ENCODE measurements at regions not wholly inside any gene's neighbourhood (a gene's known extent, or its start where the extent isn't known, plus 50 kb on each side); places are given as distances from the start of the nearest gene placed in this dataset.

DNA sequence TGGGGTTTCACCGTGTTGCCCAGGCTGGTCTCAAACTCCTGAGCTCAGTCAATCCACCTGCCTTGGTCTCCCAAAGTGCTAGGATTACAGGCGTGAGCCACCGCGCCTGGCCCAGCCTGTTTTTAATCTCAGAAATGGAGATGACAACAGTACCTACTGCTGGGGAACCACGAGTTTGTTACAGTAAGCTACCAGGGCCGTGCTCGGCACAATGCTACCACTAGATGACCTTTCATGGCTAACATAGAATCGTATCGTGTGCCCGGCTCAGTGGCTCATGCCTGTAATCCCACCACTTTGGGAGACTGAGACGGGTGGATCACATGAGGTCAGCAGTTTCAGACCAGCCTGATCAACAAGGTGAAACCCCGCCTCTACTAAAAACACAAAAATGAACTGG, 90.8 kb upstream of the SLC34A2 start:
- ATAC-seq (no peak), DNase-seq (no peak)
- Mint-ChIP-seq H3K4me1 (no peaks in the 10 kb centered on the region), H3K27ac (no peak overlapping the region), H3K9me3 (ENCODE audit: low read depth) (no peaks in the 10 kb centered on the region), H3K27me3 (no peaks in the 10 kb centered on the region), H3K36me3 (no peaks in the 10 kb centered on the region), H3K4me3 (no peak overlapping the region)
- CTCF ChIA-PET, result no interaction called here

DNA sequence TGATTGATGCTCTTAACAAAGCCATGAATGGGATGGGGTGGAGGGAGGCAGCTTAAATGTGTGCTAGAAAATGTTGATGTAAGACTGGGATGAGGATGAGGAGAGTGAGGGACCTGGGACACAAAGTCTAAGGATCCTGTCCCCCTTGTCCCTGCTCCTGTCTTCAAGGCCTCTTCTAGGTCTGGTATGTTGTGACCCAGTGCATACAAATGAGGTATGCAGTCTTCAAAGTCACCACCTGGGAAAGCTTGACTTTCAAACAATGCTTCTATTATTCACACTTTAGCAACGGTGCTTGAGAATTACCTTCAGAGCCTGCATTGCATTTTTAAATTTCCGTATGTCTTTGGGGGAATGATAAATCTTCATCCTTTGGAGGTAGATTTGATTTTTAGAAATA, 88.4 kb upstream of the SLC34A2 start:
- no peaks in the 10 kb centered on the region for H3K9me3 Mint-ChIP-seq (ENCODE audit: low read depth)
- no peak overlapping the region for H3K27ac Mint-ChIP-seq
- H3K4me3 Mint-ChIP-seq, result no peak overlapping the region
- H3K27me3 Mint-ChIP-seq, result no peaks in the 10 kb centered on the region
- no peak for DNase-seq
- H3K36me3 Mint-ChIP-seq, result no peaks in the 10 kb centered on the region
- CTCF ChIA-PET, result interaction anchor here (1.3 kb wide), 1 partner anchor 127 kb away, joined by 3 read pairs; no protein-coding TSS in a partner anchor
- no peaks in the 10 kb centered on the region for H3K4me1 Mint-ChIP-seq
- ATAC-seq, result no peak

DNA sequence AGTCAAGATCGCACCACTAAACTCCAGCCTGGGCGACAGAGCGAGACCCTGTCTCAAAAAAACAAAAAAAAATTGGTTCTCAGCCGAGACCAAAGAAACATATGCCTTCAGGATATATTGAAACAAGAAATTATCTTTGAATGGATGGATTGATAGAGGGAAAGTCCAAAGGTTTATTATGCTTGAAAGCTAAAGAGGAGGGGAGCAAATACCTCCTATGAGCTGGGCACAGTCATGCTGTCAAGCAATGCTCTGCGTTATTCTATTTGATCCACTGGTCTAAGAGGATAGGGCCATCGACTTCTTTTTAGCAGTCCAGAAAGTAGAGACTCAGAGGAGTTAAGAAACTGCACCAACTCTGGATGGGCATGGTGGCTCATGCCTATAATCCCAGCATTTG, 85.9 kb upstream of the SLC34A2 start:
- Mint-ChIP-seq H3K36me3 (no peaks in the 10 kb centered on the region), H3K4me3 (no peak overlapping the region), H3K9me3 (ENCODE audit: low read depth) (no peaks in the 10 kb centered on the region), H3K27me3 (no peaks in the 10 kb centered on the region), H3K4me1 (no peaks in the 10 kb centered on the region), H3K27ac (no peak overlapping the region)
- ATAC-seq, result no peak
- DNase-seq, result no peak
- CTCF ChIA-PET, result interaction anchor here (0.7 kb wide), 1 partner anchor 39 kb away, joined by 3 read pairs; no protein-coding TSS in a partner anchor

DNA sequence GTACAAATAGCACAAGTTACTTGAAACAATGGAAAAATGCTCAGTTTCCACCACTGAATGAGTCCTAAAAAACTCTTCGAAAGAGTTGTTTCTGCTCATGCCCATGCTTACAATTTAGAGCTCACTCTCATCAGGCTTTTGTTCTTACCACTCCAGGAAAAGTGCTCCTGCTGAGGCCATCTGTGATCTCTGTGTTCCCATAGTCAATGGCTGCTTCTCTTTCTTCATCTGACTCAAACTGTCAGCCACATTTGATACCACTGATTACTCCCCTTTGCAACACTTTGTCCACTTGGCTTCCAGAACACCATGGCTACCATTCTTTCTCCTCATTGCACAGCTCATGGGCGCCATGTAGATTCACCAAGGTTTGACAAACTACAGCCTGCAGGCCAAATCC, 80.0 kb upstream of the SLC34A2 start:
- ATAC-seq (no peak), DNase-seq (no peak)
- Mint-ChIP-seq H3K4me1 (no peaks in the 10 kb centered on the region), H3K36me3 (no peaks in the 10 kb centered on the region), H3K27me3 (no peaks in the 10 kb centered on the region), H3K9me3 (ENCODE audit: low read depth) (no peaks in the 10 kb centered on the region), H3K4me3 (no peak overlapping the region), H3K27ac (no peak overlapping the region)
- CTCF ChIA-PET, result interaction anchor here (1.6 kb wide), 1 partner anchor 74 kb away, joined by 3 read pairs; no protein-coding TSS in a partner anchor

DNA sequence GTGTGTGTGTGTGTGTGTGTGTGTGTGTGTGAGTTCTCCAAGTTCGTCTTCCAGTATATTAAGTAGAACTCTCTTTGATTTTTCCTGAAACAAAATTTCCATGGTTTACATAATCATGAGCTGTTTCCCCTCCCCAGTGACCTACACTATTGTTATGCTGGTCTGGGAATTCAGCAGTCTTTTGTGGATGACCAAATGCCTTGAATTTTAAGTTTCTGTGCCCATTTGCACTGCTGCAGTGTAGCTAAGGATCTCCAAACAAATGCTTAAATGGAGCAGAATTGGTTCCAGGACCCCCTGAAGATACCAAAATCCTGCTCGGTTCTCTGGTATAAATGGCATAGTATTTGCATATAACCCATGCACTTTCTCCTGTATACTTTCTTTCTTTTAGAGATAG, 77.2 kb upstream of the SLC34A2 start:
- DNase-seq, result no peak
- H3K36me3 Mint-ChIP-seq, result no peaks in the 10 kb centered on the region
- ATAC-seq, result no peak
- H3K27me3 Mint-ChIP-seq, result no peaks in the 10 kb centered on the region
- H3K9me3 Mint-ChIP-seq (ENCODE audit: low read depth), result no peaks in the 10 kb centered on the region
- H3K4me3 Mint-ChIP-seq, result no peak overlapping the region
- H3K4me1 Mint-ChIP-seq, result no peaks in the 10 kb centered on the region
- CTCF ChIA-PET, result no interaction called here
- no peak overlapping the region for H3K27ac Mint-ChIP-seq

DNA sequence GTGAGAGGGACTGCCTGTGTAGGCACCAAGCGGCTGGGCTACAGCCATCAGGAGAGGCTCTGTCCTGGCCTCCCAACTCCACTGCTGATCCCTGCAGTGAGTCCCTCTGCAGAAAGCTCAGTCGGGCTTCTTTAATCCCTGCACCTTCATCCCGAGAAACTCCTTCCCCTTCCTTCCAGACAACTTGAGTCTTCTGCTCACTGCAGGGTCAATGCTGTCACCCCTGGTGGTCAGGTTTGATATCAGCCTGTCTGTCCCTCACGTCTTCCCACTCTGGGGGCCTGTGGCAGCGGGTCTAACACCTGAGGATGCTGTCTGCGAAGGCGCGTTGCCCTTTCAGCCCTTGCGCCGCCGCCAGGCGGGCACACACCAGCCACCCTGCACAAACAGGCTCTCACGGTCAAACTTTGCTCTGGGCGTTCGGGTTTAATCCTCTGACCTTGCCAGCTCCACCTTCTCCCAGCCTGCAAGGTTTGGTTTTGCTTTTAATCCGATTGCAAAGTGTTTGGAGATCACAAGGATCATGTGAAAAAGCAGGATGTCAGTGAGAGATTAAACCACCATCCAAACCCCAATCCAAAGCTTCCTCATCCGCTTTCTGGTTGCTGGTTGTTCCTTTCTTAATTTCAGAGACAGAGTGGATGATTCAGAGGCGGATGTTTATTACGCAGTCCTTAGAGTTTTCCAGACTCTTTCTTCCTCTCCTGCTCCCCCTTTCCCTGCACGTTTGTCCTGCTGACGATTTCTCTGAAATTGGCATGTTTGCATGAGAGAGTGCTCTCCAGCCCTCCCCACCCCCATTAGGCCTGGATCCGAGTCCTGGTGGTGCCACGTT, 74.8 kb upstream of the SLC34A2 start:
- H3K4me3 Mint-ChIP-seq, result no peak overlapping the region
- ATAC-seq (no peak), DNase-seq (no peak)
- CTCF ChIA-PET, result no interaction called here
- H3K4me1 Mint-ChIP-seq, result no peaks in the 10 kb centered on the region
- H3K27ac Mint-ChIP-seq, result no peak overlapping the region
- H3K27me3 Mint-ChIP-seq, result no peaks in the 10 kb centered on the region
- H3K36me3 Mint-ChIP-seq, result no peaks in the 10 kb centered on the region
- no peaks in the 10 kb centered on the region for H3K9me3 Mint-ChIP-seq (ENCODE audit: low read depth)

DNA sequence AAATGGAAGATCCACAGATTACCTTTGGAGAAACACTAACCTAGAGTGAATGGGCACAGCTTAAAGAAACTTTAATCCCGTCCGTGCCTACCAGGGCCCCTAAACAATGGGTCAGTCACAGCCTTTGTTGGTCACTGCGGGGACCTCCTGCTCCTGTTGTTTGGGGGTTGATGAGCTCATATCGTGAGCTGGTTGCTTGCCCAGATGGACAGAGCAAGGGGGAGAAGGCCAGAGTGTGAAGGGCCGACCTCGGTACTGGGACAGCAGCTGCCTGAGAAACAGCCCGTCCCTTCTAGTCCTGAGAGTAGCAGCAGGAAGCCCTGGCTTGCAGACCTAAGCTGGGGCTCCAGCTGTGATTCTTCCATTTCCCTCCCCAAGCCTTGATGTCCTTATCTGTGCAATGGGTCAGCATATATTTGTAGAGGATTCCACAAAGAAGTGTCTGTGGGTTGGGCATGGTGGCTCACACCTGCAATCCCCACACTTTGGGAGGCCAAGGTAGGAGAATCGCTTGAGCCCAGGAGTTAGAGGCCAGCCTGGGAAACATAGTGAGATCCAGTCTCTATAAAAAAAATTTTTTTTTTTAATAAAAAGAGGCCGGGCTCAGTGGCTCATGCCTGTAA, 69.6 kb upstream of the SLC34A2 start:
- Mint-ChIP-seq H3K4me1 (no peaks in the 10 kb centered on the region), H3K27me3 (no peaks in the 10 kb centered on the region), H3K36me3 (no peaks in the 10 kb centered on the region), H3K27ac (no peak overlapping the region), H3K4me3 (no peak overlapping the region), H3K9me3 (ENCODE audit: low read depth) (no peaks in the 10 kb centered on the region)
- ATAC-seq (no peak), DNase-seq (no peak)
- CTCF ChIA-PET, result no interaction called here

DNA sequence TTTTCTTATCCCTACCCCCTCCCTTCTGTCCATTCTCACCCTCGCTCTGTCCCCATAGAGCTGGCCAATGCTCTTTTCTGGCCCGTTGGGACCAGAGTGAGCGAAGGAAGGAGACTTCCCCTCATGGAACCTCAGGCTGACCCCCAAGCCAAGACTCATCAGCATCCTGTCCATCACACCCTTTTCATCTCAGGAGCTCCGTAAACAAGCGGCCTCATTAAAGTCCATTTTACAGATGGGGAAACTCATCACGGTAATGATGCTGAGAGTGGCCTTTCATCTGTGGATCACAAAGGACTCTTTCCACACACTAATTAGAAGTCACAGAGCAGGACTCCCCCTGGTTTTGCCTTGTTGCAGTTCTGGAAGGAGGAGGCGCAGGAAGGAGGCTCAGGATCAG, 67.4 kb upstream of the SLC34A2 start:
- no peaks in the 10 kb centered on the region for H3K36me3 Mint-ChIP-seq
- CTCF ChIA-PET, result no interaction called here
- ATAC-seq (no peak), DNase-seq (no peak)
- no peak overlapping the region for H3K4me3 Mint-ChIP-seq
- no peak overlapping the region for H3K27ac Mint-ChIP-seq
- H3K4me1 Mint-ChIP-seq, result no peaks in the 10 kb centered on the region
- no peaks in the 10 kb centered on the region for H3K27me3 Mint-ChIP-seq
- H3K9me3 Mint-ChIP-seq (ENCODE audit: low read depth), result no peaks in the 10 kb centered on the region

DNA sequence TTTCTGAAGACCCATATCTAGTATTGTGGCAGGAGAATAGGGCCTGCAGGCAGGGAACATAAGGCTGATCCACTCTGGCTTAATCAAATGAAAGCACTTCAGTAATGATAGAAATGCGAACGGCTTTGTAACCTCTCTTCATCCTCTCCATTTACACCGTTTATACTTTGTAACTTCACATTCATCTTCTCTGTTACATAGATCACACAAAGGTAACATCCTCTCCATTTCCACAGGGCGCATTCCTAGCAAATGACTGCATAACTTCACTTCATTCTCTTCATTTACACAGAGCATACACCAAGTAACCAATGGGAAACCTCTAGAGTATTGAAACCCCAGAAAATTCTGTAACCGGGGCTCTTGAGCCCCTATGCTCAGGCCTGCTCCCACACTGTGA, 65.5 kb upstream of the SLC34A2 start:
- H3K9me3 Mint-ChIP-seq (ENCODE audit: low read depth), result no peaks in the 10 kb centered on the region
- no peak for ATAC-seq
- no peak for DNase-seq
- H3K4me3 Mint-ChIP-seq, result no peak overlapping the region
- no peaks in the 10 kb centered on the region for H3K27me3 Mint-ChIP-seq
- no peaks in the 10 kb centered on the region for H3K4me1 Mint-ChIP-seq
- no peak overlapping the region for H3K27ac Mint-ChIP-seq
- CTCF ChIA-PET, result no interaction called here
- H3K36me3 Mint-ChIP-seq, result no peaks in the 10 kb centered on the region

DNA sequence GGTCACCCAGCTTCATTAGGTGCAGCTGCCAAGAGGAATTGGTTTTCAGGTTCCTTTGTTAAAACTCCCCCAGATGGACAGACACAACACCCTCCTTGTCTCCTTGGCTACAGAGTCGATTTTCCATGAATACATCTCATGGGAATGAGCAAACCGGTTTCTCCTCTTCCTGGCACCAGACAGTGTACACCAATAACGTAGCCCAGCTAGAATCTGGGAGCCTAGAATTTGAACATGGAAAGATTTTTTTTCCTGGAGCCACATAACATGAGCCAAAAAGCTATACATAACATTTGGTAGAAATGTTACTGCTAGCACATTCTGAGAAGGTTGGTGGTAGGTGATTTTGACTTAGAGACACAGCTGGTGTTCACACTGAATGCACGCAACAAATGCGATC, 62.9 kb upstream of the SLC34A2 start:
- Mint-ChIP-seq H3K9me3 (ENCODE audit: low read depth) (peaks cover 2% of the 10 kb centered on the region), H3K4me1 (no peaks in the 10 kb centered on the region)

More for the DNA sequence above, 62.9 kb upstream of the SLC34A2 start:
- Mint-ChIP-seq H3K27ac (no peak overlapping the region), H3K4me3 (no peak overlapping the region), H3K27me3 (no peaks in the 10 kb centered on the region), H3K36me3 (no peaks in the 10 kb centered on the region)
- DNase-seq (no peak), ATAC-seq (no peak)
- CTCF ChIA-PET, result no interaction called here
